Midbrain (tissue), 1 donor: ENCODE measurements at regions not wholly inside any gene's neighbourhood (a gene's known extent, or its start where the extent isn't known, plus 50 kb on each side); places are given as distances from the start of the nearest gene placed in this dataset.

Experiments used
- DNase-seq: peaks from one replicate; lab custom pipeline; 2025; lab: John Stamatoyannopoulos, UW

DNA sequence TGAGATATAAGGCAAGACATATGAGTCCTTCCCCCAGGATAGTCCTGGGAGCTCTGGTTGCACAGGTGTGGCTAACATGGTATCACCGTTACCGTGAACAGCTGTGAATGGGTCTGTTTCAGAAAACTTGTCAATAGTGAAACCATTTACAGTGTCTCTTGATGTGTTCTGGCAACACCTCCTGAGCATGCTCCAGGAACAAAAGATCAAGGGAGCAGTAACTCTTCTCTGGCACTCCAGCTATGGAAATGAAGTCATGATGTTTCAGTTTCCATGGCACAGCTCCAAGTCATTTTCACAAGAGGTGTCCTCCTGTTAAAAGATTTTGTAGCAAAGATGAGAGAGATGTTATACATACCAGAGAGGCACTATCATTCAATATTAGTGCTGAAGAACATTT is 253.7 kb downstream of the SNAPC1 start:
- DNase-seq = no peak

DNA sequence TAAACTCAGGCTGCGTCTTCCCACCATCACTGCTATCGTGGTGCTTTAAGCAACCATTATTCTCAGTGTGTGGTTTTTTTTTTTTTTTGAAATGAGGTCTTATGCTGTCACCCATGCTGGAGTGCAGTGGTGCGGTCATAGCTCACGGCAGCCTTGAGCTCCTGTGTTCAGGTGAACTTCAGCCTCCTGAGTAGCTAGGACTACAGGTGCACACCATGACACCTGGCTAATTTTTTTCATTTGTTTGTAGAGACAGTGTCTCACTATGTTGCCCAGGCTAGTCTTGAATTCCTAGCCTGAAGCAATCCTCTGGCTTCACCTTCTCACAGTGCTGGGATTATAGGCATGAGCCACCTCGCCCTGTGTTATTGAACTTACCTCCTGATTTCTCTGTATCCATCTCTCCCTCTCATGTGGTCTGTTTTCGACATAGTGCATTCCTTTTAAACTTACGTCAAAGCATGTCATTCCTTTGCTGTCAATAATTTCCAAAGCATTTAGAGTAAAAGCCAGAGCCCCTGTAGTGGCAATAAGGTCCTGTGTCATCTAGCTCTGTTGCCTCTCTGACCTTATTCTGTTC is 255.5 kb downstream of the SNAPC1 start:
- no peak for DNase-seq

DNA sequence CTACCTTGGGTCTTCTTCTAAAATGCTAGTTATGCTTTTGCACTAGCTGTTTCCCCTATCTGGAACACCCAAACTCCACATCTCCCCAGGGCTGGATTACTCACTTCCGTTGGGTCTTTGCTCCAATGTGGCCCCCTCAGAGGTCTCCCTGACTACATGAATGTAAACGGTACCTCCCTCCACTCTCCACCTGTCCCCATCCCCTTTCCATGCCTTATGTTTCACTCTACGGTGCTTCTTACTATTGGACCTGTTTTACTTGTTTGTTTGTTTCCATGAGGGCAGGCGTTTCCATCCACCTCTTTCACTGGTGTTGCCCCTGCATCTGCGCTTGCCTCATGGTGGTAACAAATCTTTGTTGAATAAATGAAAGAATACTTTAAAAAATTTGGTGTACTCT is 256.4 kb downstream of the SNAPC1 start:
- no peak for DNase-seq

- DNase-seq = no peak
Measured at GRCh38 chr14:62027958-62028357, 265.7 kb downstream of the SNAPC1 start.

DNA sequence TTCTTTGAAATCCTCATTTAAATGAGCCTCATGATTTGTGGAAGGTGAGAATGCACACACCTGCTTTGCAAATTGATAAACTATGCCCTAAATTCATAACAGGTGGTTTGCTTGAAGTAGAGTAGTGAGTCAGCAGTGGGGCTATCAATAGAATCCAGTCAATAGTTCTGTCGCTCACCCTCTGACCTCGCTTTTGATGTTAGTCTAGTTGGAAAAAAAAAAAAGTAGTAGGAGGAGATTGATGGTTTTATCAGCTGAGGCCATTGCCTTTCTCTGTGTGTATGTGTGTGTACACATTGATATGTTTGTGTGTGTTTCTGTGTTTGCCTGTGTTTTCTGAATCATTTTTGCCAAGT is 267.3 kb downstream of the SNAPC1 start:
- no peak for DNase-seq

- DNase-seq = no peak
Measured at GRCh38 chr14:62030387-62030786, 268.2 kb downstream of the SNAPC1 start.

DNA sequence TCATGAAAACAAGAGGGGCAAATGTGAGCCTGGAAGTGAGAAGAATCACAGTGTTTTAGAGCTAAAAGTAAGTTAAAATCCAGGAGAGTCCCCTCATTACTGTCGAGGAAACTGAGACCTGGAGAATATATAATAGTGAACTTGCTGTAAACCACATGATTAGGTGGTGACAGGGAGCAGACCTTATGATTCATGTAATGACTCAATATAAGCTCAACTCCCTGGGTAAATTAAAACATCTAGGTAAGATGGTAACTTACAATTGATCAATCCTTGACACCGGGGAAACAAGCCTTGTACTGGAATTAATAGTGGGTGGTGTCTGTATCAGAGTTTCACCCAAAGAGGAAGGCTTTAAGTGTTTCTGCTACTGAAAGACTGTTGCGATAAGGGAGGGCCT is 269.3 kb downstream of the SNAPC1 start:
- DNase-seq = no peak

DNA sequence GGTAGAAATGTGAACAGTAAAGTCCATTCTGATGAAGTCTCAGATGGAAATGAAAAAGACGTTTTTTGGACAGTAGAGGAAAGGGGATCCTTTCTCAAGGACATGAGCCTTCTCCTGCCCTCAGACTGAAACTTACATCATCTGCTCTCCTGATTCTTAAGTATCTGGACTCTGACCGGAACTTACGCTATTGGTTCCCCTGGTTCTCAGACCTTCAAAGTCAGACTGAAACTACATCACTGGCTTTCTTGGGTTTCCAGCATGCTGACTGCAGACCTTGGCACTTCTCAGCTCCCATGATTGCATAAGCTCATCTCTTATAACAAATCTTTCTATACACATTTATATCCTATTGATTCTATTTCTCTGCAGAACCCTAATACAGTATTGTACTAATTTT is 291.0 kb downstream of the SNAPC1 start:
- DNase-seq = no peak

GRCh38 chr14:62056789-62057188 is 294.6 kb downstream of the SNAPC1 start:
- no peak for DNase-seq

DNA sequence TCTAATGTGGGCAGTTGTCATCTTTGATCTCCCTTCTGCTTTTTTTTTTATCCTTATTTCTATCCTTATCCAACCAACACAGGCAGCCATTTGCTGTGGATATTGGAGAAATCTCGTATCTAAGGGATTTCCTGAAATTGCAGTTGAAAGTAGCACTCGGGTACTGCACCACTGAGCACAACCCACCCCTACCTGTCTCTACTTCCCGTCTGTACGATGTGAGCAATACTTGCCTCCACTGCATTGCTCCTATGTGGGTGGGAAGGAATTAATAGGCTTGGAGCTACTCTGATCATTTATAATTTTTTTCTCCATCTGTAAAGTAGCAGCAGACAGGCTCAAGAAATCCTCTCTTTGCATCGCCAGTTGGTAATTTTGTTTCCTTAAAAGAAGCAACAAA is 300.4 kb downstream of the SNAPC1 start:
- no peak for DNase-seq

DNA sequence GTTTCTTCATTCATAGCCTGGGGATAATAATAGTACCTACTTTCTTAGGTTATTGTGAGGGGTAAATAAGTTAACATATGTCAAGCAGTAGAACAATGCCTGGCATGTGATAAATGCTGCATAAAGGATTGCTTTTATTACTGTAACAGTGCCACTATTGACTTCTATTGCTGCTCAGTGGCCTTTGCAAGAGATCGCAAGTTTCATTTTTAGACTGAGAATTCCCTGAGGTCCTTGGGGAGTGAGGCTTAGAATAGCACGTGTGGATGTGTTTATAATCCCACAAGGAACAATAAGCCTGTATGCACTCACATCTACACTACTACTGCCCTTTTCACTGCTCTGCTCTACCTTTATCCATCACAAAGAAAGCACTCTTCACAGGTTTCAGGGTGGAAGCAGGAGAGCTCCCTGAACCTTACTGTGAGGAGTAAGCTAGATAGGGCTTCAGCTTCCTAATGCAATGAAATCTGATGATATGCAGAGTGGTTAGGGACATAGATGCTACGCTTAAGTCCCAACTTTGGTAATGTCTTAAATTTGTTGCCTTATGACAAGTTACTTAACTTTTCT is 302.6 kb downstream of the SNAPC1 start:
- DNase-seq = no peak

GRCh38 chr14:62066304-62066703 is 304.1 kb downstream of the SNAPC1 start:
- no peak for DNase-seq

GRCh38 chr14:62071039-62071438 is 308.8 kb downstream of the SNAPC1 start:
- DNase-seq = no peak

DNA sequence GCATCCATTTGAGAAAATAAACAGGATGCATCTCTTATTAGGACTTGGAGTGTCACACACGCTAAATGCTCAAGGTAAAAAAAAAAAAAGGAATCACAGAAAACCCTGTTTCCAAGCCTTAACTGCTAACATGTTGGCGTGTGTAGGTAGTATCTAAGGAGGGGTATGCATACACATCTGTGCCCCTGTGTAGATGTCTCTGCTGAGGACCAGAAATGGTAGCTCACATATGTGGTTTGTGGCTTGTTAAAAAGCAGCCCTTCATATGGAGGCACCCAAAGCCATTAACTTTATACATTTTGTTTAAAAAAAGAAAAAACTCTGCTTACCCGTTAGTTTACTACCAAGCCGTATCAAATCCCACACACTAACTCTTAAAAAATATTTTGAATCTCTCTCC is 314.1 kb downstream of the SNAPC1 start:
- DNase-seq = no peak

DNA sequence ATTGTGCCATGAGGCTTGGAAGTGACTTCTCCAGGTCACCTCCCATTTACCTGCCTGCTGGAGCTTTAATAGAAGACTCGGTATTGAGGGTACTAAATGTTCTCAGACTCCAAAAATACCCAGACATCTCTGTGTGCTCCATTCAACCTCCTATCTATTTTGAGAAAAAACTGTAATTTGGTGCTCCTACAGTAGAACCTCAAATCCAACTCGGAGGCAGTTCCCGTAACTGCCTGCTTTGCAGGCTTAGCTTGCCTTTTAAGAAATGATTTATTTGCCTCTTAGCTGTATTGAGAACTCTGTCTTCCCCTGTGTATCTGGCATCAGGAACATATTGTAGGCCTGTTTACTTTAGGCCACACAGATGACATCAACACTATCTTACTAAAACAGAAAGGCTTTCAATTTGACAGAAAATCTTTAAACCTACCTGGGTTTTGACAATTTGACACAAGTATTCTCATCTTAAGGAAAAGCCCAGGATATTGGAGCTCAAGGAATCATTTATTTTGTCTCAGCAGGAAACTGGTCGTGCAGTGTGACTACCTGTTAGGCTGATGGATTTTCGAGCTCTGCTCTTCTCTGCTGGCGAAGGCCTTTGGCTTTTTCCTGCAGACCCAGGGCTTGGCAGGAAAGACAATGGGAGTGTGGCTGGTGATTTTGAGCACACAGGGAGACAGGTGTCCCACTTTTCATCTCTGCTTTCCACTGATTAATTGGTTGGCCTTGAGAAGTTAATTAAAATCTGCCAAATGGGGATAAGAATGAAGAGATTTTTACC is 314.8 kb downstream of the SNAPC1 start:
- DNase-seq = no peak

DNA sequence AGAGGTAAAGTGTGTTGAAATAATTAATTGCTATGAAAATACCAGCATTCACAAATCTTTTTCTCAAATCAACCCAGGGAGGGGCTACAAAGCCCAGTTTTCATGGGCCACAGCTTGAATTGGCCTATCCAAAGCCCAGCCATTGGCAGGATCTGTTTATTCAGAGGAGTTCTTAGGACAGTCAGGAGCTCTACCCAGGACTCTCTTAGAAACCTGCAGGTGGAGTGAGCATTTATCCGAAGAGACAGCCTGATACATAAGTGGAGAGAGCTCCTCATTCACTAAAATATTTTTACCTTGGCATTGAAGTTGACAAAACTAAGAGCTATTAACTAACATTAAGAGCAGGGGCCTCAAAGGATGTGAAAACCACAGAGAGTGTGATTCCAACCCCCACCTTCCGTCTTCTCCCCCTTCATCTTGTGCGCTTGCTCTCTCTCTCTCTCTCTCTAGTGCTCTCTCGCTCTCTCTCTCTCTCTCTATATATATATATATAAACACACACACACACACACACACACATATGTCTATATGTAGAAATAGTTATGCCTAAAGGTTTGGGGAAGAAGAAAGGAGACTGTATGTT is 315.5 kb downstream of the SNAPC1 start:
- DNase-seq = no peak

GRCh38 chr14:62079038-62079437 is 316.8 kb downstream of the SNAPC1 start:
- DNase-seq = no peak

- DNase-seq = no peak
Measured at GRCh38 chr14:62081012-62081612, 318.9 kb downstream of the SNAPC1 start.

GRCh38 chr14:62081951-62082350 is 319.7 kb downstream of the SNAPC1 start:
- no peak for DNase-seq

GRCh38 chr14:62082779-62083178 is 320.6 kb downstream of the SNAPC1 start:
- DNase-seq = no peak

- DNase-seq = peak; percentile 44
Measured at GRCh38 chr14:62084020-62084419, 321.8 kb downstream of the SNAPC1 start.

DNA sequence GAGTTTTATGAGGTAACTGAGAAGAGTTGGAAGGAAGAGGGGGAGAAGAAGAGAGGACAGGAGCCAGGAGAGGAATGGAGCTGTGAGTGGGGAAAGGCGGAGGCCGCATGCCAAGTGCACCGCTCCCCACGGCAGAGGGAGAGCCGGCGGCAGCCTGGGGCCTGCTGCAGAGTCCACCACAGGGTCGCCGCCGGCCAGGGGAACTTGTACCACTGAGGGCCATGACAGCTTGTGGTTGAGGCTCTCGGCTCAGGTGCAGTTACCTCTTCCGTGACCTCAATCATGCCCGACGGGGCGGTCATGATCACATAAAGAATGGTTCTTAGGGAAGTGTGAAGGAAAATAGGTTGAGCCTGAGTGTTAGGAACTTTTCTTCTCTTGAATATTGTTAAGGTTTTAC is 325.0 kb downstream of the SNAPC1 start:
- DNase-seq = no peak

- no peak for DNase-seq
Measured at GRCh38 chr14:62093736-62094135, 331.5 kb downstream of the SNAPC1 start.
